AML-193 (cell line): ENCODE measurements at regions not wholly inside any gene's neighbourhood (a gene's known extent, or its start where the extent isn't known, plus 50 kb on each side); places are given as distances from the start of the nearest gene placed in this dataset.
"Not testable (repeated sequence)": the region's sequence is repeated elsewhere in the genome, so short reads cannot be mapped to it uniquely, and the experiment has no call there.

Experiments
- DNase-seq, 2 experiments: peaks; one replicate each; lab custom pipeline; 2025; lab: John Stamatoyannopoulos, UW

GRCh38 chr3:95272781-95273180 lies 1209.9 kb downstream of the NSUN3 start:
- DNase-seq = no peak

GRCh38 chr3:95277613-95278012 lies 1214.8 kb downstream of the NSUN3 start:
- no peak for DNase-seq

GRCh38 chr3:95280711-95281352 lies 1218.0 kb downstream of the NSUN3 start:
- no peak for DNase-seq

- DNase-seq = no peak
These were observed 1226.4 kb downstream of the NSUN3 start for GRCh38 chr3:95289295-95289694.

GRCh38 chr3:95297581-95297980 lies 1234.7 kb downstream of the NSUN3 start:
- no peak for DNase-seq

- DNase-seq = no peak
These were observed 1239.2 kb downstream of the NSUN3 start for GRCh38 chr3:95302044-95302443.

GRCh38 chr3:95310560-95310959 lies 1247.7 kb downstream of the NSUN3 start:
- no peak for DNase-seq

- no peak for DNase-seq
These were observed 1248.4 kb downstream of the NSUN3 start for GRCh38 chr3:95311272-95311671.

- DNase-seq = no peak
These were observed 1249.8 kb downstream of the NSUN3 start for GRCh38 chr3:95312650-95313049.

- DNase-seq = no peak
These were observed 1257.1 kb downstream of the NSUN3 start for GRCh38 chr3:95319921-95320494.

- no peak for DNase-seq
These were observed 1264.6 kb downstream of the NSUN3 start for GRCh38 chr3:95327478-95327877.

GRCh38 chr3:95333826-95334225 lies 1271.0 kb downstream of the NSUN3 start:
- DNase-seq = peak; percentile 38 to 43

GRCh38 chr3:95334461-95334860 lies 1271.6 kb downstream of the NSUN3 start:
- DNase-seq = no peak

- DNase-seq = no peak
These were observed 1272.7 kb downstream of the NSUN3 start for GRCh38 chr3:95335517-95335916.

- DNase-seq = no peak
These were observed 1275.6 kb downstream of the NSUN3 start for GRCh38 chr3:95338446-95338845.

GRCh38 chr3:95341314-95341713 lies 1278.5 kb downstream of the NSUN3 start:
- DNase-seq = no peak

- no peak for DNase-seq
These were observed 1280.4 kb downstream of the NSUN3 start for GRCh38 chr3:95343228-95343627.

GRCh38 chr3:95343767-95344166 lies 1280.9 kb downstream of the NSUN3 start:
- no peak for DNase-seq

GRCh38 chr3:95347936-95348335 lies 1285.1 kb downstream of the NSUN3 start:
- not testable (repeated sequence) for DNase-seq

GRCh38 chr3:95348879-95349278 lies 1286.0 kb downstream of the NSUN3 start:
- no peak for DNase-seq

GRCh38 chr3:95350049-95350448 lies 1287.2 kb downstream of the NSUN3 start:
- no peak for DNase-seq

- no peak for DNase-seq
These were observed 1288.3 kb downstream of the NSUN3 start for GRCh38 chr3:95351158-95351557.

- no peak for DNase-seq
These were observed 1289.6 kb downstream of the NSUN3 start for GRCh38 chr3:95352471-95352870.

GRCh38 chr3:95354489-95354888 lies 1291.6 kb downstream of the NSUN3 start:
- DNase-seq = no peak
